ENCODE measurements at regions not wholly inside any gene's neighbourhood (a gene's known extent, or its start where the extent isn't known, plus 50 kb on each side); places are given as distances from the start of the nearest gene placed in this dataset.

GRCh38 chr21:43347461-43348169 lies 79.3 kb downstream of the SIK1 start:
- TF ChIP-seq EZH2 (IDR thresholded peaks at IDR 0.05; ENCODE audit: borderline replicate concordance, low read length), result no peak
- TF ChIP-seq CTCF (IDR thresholded peaks at IDR 0.05; ENCODE audit: low read length), result no peak
